GM19452 (cell line): ENCODE measurements at regions not wholly inside any gene's neighbourhood (a gene's known extent, or its start where the extent isn't known, plus 50 kb on each side); places are given as distances from the start of the nearest gene placed in this dataset.
"Not testable (repeated sequence)": the region's sequence is repeated elsewhere in the genome, so short reads cannot be mapped to it uniquely, and the experiment has no call there.

ENCODE experiments used
- ATAC-seq: cut with Tn5 transposase; IDR thresholded peaks from one replicate; pipeline ENCODE4 v1.9.1; 2021; ENCODE audit not compliant: unreplicated experiment

- ATAC-seq, result no peak
Measured at GRCh38 chr6:103699769-103700168, 1160.0 kb downstream of the HACE1 start.

GRCh38 chr6:103687430-103687829 is 1172.3 kb downstream of the HACE1 start:
- no peak for ATAC-seq

- no peak for ATAC-seq
Measured at GRCh38 chr6:103680116-103680515, 1179.6 kb downstream of the HACE1 start.

- no peak for ATAC-seq
Measured at GRCh38 chr6:103677290-103677689, 1182.4 kb downstream of the HACE1 start.

GRCh38 chr6:103675807-103676406 is 1183.8 kb downstream of the HACE1 start:
- ATAC-seq, result no peak

GRCh38 chr6:103674790-103675189 is 1184.9 kb downstream of the HACE1 start:
- no peak for ATAC-seq

GRCh38 chr6:103672169-103672568 is 1187.5 kb downstream of the HACE1 start:
- ATAC-seq, result no peak

- no peak for ATAC-seq
Measured at GRCh38 chr6:103629613-103630012, 1230.1 kb downstream of the HACE1 start.

GRCh38 chr6:103617642-103618041 is 1242.1 kb downstream of the HACE1 start:
- no peak for ATAC-seq

GRCh38 chr6:103587722-103588121 is 1272.0 kb downstream of the HACE1 start:
- ATAC-seq, result no peak

- ATAC-seq, result no peak
Measured at GRCh38 chr6:103578115-103578514, 1281.6 kb downstream of the HACE1 start.

GRCh38 chr6:103570431-103570830 is 1289.3 kb downstream of the HACE1 start:
- ATAC-seq, result no peak

GRCh38 chr6:103554911-103555310 is 1304.8 kb downstream of the HACE1 start:
- no peak for ATAC-seq

- ATAC-seq, result no peak
Measured at GRCh38 chr6:103538381-103538780, 1321.3 kb downstream of the HACE1 start.

- ATAC-seq, result no peak
Measured at GRCh38 chr6:103534814-103535213, 1324.9 kb downstream of the HACE1 start.

- no peak for ATAC-seq
Measured at GRCh38 chr6:103534095-103534494, 1325.6 kb downstream of the HACE1 start.

GRCh38 chr6:103522045-103522444 is 1337.7 kb downstream of the HACE1 start:
- no peak for ATAC-seq

- no peak for ATAC-seq
Measured at GRCh38 chr6:103516336-103516735, 1343.4 kb downstream of the HACE1 start.

GRCh38 chr6:103507052-103507451 is 1352.7 kb downstream of the HACE1 start:
- no peak for ATAC-seq

GRCh38 chr6:103505155-103505518 is 1354.6 kb downstream of the HACE1 start:
- no peak for ATAC-seq

- ATAC-seq, result no peak
Measured at GRCh38 chr6:103504501-103505154, 1355.1 kb downstream of the HACE1 start.

GRCh38 chr6:103496588-103496987 is 1363.1 kb downstream of the HACE1 start:
- not testable (repeated sequence) for ATAC-seq

GRCh38 chr6:103456652-103457051 is 1403.1 kb downstream of the HACE1 start:
- ATAC-seq, result no peak
